ENCODE measurements at regions not wholly inside any gene's neighbourhood (a gene's known extent, or its start where the extent isn't known, plus 50 kb on each side); places are given as distances from the start of the nearest gene placed in this dataset.

- no peak for DNase-seq
Measured at GRCh38 chr15:35736150-35736549, 190.2 kb upstream of the DPH6 start.

GRCh38 chr15:35737441-35737840 is 191.5 kb upstream of the DPH6 start:
- no peak for DNase-seq

GRCh38 chr15:35738370-35738769 is 192.4 kb upstream of the DPH6 start:
- no peak for DNase-seq

- no peak for DNase-seq
Measured at GRCh38 chr15:35740761-35741160, 194.8 kb upstream of the DPH6 start.

GRCh38 chr15:35741395-35741794 is 195.4 kb upstream of the DPH6 start:
- no peak for DNase-seq

- no peak for DNase-seq
Measured at GRCh38 chr15:35741881-35742280, 195.9 kb upstream of the DPH6 start.

GRCh38 chr15:35743321-35743720 is 197.4 kb upstream of the DPH6 start:
- no peak for DNase-seq

GRCh38 chr15:35746121-35746520 is 200.2 kb upstream of the DPH6 start:
- DNase-seq = no peak

- DNase-seq = no peak
Measured at GRCh38 chr15:35748105-35748504, 202.1 kb upstream of the DPH6 start.

- no peak for DNase-seq
Measured at GRCh38 chr15:35750051-35750450, 204.1 kb upstream of the DPH6 start.

- peak; percentile 1 for DNase-seq
Measured at GRCh38 chr15:35751413-35752133, 205.6 kb upstream of the DPH6 start.

- no peak for DNase-seq
Measured at GRCh38 chr15:35752134-35752466, 206.1 kb upstream of the DPH6 start.

GRCh38 chr15:35753486-35753885 is 207.5 kb upstream of the DPH6 start:
- no peak for DNase-seq

GRCh38 chr15:35755237-35755802 is 209.4 kb upstream of the DPH6 start:
- no peak for DNase-seq

GRCh38 chr15:35756623-35757022 is 210.7 kb upstream of the DPH6 start:
- no peak for DNase-seq

- no peak for DNase-seq
Measured at GRCh38 chr15:35757361-35757760, 211.4 kb upstream of the DPH6 start.

GRCh38 chr15:35757765-35758164 is 211.8 kb upstream of the DPH6 start:
- no peak for DNase-seq

- no peak for DNase-seq
Measured at GRCh38 chr15:35764661-35765519, 218.9 kb upstream of the DPH6 start.

- DNase-seq = no peak
Measured at GRCh38 chr15:35768949-35769348, 223.0 kb upstream of the DPH6 start.

GRCh38 chr15:35769656-35770055 is 223.7 kb upstream of the DPH6 start:
- DNase-seq = no peak

- DNase-seq = no peak
Measured at GRCh38 chr15:35771746-35772442, 225.9 kb upstream of the DPH6 start.

GRCh38 chr15:35774653-35775052 is 228.7 kb upstream of the DPH6 start:
- DNase-seq = no peak

- no peak for DNase-seq
Measured at GRCh38 chr15:35775471-35775870, 229.5 kb upstream of the DPH6 start.

- no peak for DNase-seq
Measured at GRCh38 chr15:35777061-35777460, 231.1 kb upstream of the DPH6 start.
